ENCODE measurements at regions not wholly inside any gene's neighbourhood (a gene's known extent, or its start where the extent isn't known, plus 50 kb on each side); places are given as distances from the start of the nearest gene placed in this dataset.
"Not testable (repeated sequence)": the region's sequence is repeated elsewhere in the genome, so short reads cannot be mapped to it uniquely, and the experiment has no call there.

DNA sequence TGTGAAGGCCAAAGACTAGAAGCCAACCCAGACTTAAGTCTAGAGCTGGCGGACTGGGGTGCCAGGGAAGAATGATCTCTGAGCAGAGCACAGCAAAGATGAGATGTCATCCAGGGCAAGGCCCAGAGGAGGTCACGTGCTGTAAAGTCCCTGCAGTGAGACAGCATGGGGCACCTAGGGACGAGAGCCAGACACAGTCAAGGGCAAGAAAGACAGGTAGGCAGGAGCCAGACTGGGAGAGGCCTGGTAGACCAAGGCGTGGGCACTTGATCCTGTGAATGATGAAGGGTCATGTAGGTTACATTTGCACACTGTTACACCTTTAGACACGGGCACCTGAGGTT is 379.7 kb upstream of the PROK2 start:
- no peak for DNase-seq (ENCODE audit: extremely low spot score, unreplicated experiment)
- Mint-ChIP-seq H3K27ac (ENCODE audit: unreplicated experiment) (no peak overlapping the region), H3K36me3 (ENCODE audit: unreplicated experiment) (peaks cover 1% of the 10 kb centered on the region), H3K27me3 (ENCODE audit: unreplicated experiment) (peaks cover 19% of the 10 kb centered on the region), H3K4me3 (ENCODE audit: unreplicated experiment) (no peak overlapping the region), H3K9me3 (ENCODE audit: unreplicated experiment) (peaks cover 4% of the 10 kb centered on the region), H3K4me1 (ENCODE audit: unreplicated experiment) (peaks cover 9% of the 10 kb centered on the region)
- TF ChIP-seq, protein P1, sequence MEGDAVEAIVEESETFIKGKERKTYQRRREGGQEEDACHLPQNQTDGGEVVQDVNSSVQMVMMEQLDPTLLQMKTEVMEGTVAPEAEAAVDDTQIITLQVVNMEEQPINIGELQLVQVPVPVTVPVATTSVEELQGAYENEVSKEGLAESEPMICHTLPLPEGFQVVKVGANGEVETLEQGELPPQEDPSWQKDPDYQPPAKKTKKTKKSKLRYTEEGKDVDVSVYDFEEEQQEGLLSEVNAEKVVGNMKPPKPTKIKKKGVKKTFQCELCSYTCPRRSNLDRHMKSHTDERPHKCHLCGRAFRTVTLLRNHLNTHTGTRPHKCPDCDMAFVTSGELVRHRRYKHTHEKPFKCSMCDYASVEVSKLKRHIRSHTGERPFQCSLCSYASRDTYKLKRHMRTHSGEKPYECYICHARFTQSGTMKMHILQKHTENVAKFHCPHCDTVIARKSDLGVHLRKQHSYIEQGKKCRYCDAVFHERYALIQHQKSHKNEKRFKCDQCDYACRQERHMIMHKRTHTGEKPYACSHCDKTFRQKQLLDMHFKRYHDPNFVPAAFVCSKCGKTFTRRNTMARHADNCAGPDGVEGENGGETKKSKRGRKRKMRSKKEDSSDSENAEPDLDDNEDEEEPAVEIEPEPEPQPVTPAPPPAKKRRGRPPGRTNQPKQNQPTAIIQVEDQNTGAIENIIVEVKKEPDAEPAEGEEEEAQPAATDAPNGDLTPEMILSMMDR (IDR thresholded peaks at IDR 0.05): no peak

DNA sequence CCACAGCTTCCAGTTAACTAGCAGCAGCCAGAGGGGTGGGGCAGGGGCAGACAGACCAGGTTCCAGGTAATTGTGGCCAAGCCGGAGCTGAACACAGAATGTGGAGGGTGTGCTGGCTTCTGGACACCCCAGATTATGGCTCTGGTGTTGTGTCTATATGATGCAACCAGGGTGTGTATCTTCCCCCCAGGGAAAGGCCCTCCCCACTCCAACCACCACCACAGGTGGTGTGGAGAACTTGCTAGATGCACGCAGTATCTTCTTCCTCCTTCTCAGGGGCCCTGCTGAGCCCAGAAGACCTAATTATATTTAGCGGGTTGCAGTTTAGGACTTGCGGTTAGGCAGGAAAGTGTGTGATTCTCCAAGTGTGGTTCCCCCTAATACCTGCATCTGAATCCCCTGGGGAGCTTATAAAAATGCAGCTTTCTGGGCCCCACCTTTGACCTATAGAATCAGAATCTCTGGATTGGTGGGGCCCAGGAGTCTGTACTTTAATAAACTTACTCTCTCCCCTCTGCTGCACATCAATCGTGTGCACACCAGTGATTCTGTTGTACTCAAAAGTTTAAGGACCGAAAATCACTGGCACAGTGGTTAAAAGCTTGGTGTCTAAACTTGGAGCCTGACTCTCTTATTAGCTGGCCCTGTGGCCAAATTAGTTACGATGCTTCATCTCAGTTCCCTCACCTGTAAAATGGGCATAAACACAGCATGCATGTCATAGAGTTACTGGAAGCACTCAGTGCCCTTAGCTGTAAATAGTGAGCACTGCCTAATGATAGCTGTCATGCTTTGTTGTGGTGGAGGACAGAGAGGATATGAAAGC is 379.1 kb upstream of the PROK2 start:
- TF ChIP-seq, protein P1 (IDR thresholded peaks at IDR 0.05): no peak
- Mint-ChIP-seq H3K27ac (ENCODE audit: unreplicated experiment) (no peak overlapping the region), H3K4me3 (ENCODE audit: unreplicated experiment) (no peak overlapping the region), H3K27me3 (ENCODE audit: unreplicated experiment) (peaks cover 22% of the 10 kb centered on the region), H3K4me1 (ENCODE audit: unreplicated experiment) (peaks cover 9% of the 10 kb centered on the region), H3K9me3 (ENCODE audit: unreplicated experiment) (peaks cover 4% of the 10 kb centered on the region), H3K36me3 (ENCODE audit: unreplicated experiment) (peaks cover 1% of the 10 kb centered on the region)
- DNase-seq (ENCODE audit: extremely low spot score, unreplicated experiment): no peak

DNA sequence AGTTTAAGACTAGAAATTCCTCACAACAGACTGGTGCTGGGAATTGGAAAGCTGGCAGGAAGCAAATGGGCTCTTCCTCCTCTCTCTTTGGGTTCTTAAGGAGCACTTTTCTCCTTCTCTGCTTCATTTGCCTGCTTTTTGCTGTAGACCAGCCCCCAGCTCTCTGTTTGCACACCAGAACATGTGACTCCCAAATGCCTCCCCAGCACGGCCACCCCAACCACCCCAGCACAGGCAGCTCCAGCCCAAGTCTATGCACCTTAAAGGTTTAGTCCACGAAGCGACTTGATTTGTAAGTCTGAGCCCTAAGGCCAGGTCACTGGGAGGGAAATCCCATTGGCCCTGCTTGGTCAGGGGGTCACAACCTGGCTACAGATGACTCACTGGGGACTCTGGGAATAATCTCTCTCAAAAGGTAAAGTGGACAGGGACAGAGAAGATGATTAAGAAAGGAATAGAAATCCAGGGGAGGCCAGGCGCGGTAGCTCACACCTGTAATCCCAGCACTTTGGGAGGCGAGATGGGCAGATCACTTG is 377.8 kb upstream of the PROK2 start:
- DNase-seq (ENCODE audit: extremely low spot score, unreplicated experiment): no peak
- H3K27me3 Mint-ChIP-seq (ENCODE audit: unreplicated experiment): peaks cover 13% of the 10 kb centered on the region
- TF ChIP-seq, protein P1 (IDR thresholded peaks at IDR 0.05): no peak
- H3K9me3 Mint-ChIP-seq (ENCODE audit: unreplicated experiment): no peaks in the 10 kb centered on the region
- peaks cover 1% of the 10 kb centered on the region for H3K36me3 Mint-ChIP-seq (ENCODE audit: unreplicated experiment)
- no peak overlapping the region for H3K4me3 Mint-ChIP-seq (ENCODE audit: unreplicated experiment)
- H3K27ac Mint-ChIP-seq (ENCODE audit: unreplicated experiment): no peak overlapping the region
- peaks cover 9% of the 10 kb centered on the region for H3K4me1 Mint-ChIP-seq (ENCODE audit: unreplicated experiment)

DNA sequence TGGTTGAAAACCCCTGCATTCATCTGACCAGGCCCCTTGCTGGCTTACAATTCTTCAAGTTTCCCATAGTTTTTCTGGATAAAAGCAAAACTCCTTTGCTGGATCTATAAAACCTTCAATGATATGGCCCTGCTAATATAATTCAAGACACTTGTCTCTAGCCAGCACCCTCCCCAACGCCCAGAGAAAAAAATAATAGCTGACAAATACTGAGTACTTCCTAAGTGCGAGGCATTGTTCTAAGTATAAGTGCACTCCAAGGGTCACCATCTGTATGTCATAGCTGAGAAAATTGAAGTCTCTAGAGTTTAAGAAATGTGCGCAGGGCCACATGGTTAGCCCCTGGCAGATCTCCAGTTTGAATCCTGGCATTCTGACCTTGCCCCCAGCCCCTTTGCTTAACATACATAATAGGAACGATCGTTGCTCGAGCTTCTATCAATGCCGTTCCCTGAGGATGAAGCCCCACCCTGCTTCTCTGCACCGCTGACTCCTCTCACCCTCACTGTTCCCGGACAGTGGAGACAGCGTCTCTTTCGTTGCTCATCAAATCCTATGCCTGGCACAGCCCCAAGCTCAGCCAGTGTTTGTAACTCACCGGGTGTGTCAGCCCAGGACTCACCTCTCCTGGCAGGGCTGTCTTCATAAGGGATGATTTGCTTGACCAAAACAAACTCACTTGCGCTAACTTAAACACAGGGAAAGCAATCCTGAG is 377.1 kb upstream of the PROK2 start:
- peaks cover 10% of the 10 kb centered on the region for H3K27me3 Mint-ChIP-seq (ENCODE audit: unreplicated experiment)
- peaks cover 1% of the 10 kb centered on the region for H3K36me3 Mint-ChIP-seq (ENCODE audit: unreplicated experiment)
- H3K9me3 Mint-ChIP-seq (ENCODE audit: unreplicated experiment): no peaks in the 10 kb centered on the region
- peaks cover 9% of the 10 kb centered on the region for H3K4me1 Mint-ChIP-seq (ENCODE audit: unreplicated experiment)
- TF ChIP-seq, protein P1 (IDR thresholded peaks at IDR 0.05): no peak
- H3K27ac Mint-ChIP-seq (ENCODE audit: unreplicated experiment): no peak overlapping the region
- no peak overlapping the region for H3K4me3 Mint-ChIP-seq (ENCODE audit: unreplicated experiment)
- no peak for DNase-seq (ENCODE audit: extremely low spot score, unreplicated experiment)

DNA sequence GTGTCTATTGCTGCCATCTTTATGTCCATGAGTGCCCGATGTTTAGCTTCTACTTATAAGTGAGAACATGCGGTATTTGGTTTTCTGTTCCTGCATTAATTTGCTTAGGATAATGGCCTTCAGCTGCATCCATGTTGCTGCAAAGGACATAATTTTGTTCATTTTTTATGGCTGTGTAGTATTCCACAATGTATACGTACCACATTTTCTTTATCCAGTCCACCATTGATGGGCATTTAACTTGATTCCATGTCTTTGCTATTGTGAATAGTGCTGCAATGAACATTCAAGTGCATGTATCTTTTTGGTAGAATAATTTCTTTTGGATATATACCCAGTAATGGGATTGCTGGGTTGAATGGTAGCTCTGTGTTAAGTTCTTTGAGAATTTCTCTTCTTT is 376.3 kb upstream of the PROK2 start:
- DNase-seq (ENCODE audit: extremely low spot score, unreplicated experiment); H3K27ac Mint-ChIP-seq (ENCODE audit: unreplicated experiment); H3K27me3 Mint-ChIP-seq (ENCODE audit: unreplicated experiment); H3K4me3 Mint-ChIP-seq (ENCODE audit: unreplicated experiment); H3K36me3 Mint-ChIP-seq (ENCODE audit: unreplicated experiment); H3K9me3 Mint-ChIP-seq (ENCODE audit: unreplicated experiment): not testable (repeated sequence)
- H3K4me1 Mint-ChIP-seq (ENCODE audit: unreplicated experiment): peaks cover 11% of the 10 kb centered on the region

Measured in osteocyte (in vitro differentiated cells).